Activated naive CD4-positive, alpha-beta T cell treated with Interleukin-2 at 50 U/mL for 16 hours (primary cell): ENCODE measurements at regions not wholly inside any gene's neighbourhood (a gene's known extent, or its start where the extent isn't known, plus 50 kb on each side); places are given as distances from the start of the nearest gene placed in this dataset.
"Not testable (repeated sequence)": the region's sequence is repeated elsewhere in the genome, so short reads cannot be mapped to it uniquely, and the experiment has no call there.

ENCODE experiments used
- DNase-seq: peaks from one replicate; pipeline ENCODE4 v3.0.0-alpha.2; 2020

DNA sequence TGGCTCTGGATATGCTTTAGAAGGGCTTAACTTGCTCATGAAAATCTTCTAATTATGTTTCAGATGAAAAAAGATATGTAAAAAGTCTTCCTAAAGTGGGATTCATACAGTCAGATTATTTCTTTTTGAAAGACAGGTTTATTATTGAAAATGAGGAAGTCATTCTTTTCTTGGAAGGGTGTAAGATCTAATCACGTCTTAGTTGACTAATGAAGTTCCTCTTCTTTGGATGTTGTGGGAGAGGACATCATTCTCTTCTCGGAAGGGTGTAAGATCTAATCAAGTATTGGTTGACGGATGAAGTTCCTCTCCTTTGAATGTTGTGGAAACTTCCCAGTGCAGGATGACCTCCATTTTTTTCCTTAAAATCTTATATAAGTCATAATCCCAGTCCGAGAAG lies 74.9 kb downstream of the ALG10 start:
- no peak for DNase-seq

- DNase-seq: no peak
These were observed 83.2 kb downstream of the ALG10 start for GRCh38 chr12:34105392-34105933.

DNA sequence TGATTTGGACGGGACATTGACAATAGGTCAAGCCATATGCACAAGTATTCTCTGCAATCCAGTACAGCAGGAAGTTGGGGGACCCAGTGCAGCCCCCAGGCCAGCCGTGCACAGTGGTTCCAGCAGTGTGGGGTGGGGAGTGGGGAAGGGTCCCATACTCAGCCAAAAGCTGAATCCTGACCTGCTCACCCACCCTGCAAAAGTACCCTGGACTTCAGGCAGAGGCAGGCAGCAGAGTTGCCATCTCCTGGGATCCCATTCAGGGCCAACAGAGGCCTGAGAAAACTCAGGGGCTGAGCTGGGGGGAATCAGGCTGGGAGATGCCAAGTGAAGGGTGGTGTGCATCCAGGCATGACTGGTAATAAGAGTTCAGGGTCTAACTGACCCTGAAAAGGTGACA lies 83.9 kb downstream of the ALG10 start:
- no peak for DNase-seq

DNA sequence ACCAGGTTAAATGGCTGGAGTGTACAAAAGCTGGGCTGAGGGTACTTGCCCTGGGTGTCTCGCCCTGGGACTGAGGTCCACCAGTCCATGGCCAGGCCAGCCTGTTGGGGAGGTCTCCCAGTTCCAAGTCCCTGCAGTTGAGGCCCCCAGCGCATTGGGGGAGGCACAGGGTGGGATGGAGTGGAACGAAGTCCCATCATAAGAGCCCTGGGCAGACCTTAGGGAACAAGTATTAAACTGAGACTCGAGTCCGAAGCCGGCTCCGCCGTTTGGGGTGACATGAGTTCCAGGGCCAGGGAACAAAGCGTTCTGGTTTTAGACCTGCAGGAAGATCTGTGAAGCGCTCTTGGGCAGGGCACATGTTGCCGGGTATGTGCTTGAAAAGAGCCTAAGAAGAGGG lies 84.7 kb downstream of the ALG10 start:
- DNase-seq: no peak

- no peak for DNase-seq
These were observed 85.6 kb downstream of the ALG10 start for GRCh38 chr12:34107781-34108404.

DNA sequence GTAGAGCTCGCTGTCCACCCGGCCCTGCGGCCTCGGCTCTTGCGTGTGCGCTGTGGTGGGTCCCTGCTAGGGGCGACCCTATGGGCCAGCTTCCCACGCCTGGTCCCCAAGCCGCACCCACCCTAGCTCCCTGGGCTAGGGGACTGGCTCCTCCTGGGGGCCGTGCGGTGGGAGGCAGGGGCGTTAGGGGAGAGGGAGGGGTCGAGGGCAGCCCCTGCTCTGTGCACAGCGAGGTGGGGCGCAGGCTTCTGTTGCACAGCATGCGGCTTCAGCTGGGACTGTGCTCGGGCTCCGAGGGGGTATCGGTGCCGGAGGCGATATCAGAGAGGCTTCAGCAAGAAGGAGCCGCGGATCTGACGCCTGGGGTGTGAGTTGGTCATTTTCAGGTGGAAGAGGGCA lies 86.1 kb downstream of the ALG10 start:
- no peak for DNase-seq

DNA sequence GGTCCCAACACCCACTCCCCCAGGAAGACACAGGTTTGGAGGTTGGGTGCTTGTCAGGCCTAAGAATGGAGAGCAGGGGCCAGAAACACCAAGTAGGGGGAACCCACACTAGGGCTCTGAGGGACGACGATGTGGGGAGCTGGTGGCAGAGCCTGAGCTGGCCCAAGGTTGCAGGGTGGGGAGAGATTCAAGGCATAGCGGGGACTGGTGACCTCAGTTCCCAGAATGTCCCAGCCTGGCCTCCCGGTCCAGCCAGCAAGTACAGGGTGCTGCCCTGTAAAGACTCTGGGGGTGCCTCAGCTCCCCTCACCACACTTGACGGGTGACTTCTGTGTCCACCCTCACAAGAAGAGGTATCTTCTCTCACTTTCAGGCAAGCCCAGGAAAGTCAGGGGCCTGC lies 86.7 kb downstream of the ALG10 start:
- DNase-seq: no peak

GRCh38 chr12:34109390-34109789 lies 87.1 kb downstream of the ALG10 start:
- no peak for DNase-seq

DNA sequence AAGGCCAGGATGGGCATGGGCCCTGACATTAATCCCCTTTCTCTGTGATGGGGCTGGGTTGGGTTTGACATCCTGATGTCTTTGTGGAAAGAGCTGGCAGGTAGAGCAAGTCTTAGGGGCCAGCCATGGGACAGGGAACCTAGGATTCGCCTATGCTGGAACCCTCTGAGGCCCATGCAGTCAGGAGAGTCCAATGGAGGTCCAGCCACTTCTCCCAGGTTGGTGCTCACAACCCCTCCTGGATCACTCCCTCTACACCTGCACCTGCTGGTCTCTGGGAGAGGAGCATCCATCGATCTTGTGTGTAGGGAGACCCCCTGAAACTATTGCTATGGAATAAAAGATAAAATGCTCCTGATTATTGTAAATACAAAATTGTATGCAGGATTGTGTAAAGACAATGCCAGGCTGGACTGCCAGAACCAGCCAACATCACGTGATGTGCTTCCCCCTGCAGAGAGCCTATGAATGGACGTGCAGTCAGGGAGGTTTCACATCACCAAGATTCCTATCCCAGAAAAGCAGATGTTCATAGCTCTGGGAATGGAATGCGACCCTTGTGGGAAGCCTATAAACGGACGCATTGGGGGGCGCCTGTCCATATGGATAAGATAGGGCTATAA lies 87.7 kb downstream of the ALG10 start:
- DNase-seq: not testable (repeated sequence)

DNA sequence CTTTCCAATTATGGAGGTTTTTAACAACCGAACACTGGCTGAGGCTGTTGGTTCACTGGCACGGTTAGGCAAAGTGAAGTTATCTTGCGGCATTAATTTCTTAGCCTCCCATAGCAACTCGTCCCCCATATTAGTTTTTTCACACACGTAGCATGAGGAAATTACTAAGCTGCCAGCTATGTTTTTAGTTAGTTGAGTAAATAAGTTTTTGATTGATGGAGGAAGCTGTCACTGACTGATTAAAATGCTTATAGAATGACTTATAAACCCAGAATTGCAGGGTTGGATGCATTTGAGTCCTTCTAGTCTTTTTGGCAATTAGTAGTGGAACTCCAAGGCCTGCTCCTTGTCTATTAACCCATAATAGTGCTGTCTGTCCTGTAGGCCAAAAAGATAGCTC lies 97.1 kb downstream of the ALG10 start:
- DNase-seq: no peak

GRCh38 chr12:34121360-34121759 lies 99.1 kb downstream of the ALG10 start:
- no peak for DNase-seq

- DNase-seq: peak; percentile 48
These were observed 100.8 kb downstream of the ALG10 start for GRCh38 chr12:34123092-34123491.

DNA sequence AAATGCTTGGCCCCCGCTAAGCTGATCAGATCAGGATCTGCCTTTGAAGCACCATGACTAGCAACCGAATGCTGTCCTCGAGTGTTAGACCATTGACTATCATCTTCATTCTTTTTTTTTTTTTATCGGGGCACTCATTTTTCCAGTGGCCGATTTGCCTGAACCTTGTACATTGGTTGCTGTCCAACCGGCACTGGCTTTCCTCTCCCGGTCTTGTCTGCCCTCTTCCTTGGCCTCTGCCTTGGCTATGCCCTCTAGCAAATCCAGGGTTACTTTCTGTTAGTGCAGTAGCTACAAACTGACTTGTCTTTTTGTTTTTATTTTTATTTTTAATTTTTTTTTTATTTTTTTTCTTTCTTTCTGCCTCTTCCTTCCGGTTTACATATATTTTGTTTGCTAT lies 102.3 kb downstream of the ALG10 start:
- no peak for DNase-seq

- no peak for DNase-seq
These were observed 103.9 kb downstream of the ALG10 start for GRCh38 chr12:34126239-34126641.

GRCh38 chr12:34126805-34127204 lies 104.5 kb downstream of the ALG10 start:
- DNase-seq: no peak

- DNase-seq: not testable (repeated sequence)
These were observed 105.1 kb downstream of the ALG10 start for GRCh38 chr12:34127379-34127778.

- no peak for DNase-seq
These were observed 120.1 kb downstream of the ALG10 start for GRCh38 chr12:34142430-34142829.

DNA sequence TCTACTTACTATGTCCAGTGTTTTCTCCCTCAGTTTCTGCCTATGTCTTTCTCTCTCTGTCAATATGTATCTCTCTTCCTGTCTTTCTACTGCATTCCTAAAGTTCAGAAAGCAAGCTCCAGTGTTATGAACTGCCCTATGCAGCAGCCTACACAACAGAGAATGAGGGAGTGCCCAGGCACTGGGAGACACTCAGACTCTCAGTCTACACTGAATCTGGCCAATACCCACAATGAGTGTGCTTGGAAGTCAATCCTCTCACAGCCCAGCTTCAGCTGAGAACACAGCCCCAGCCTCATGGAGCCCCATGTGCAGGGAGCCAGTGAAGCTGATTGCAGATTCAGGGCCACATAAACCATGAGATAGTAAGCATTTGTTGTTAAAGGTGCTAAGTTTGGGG lies 128.7 kb downstream of the ALG10 start:
- no peak for DNase-seq

GRCh38 chr12:34163443-34163842 lies 141.1 kb downstream of the ALG10 start:
- DNase-seq: no peak

DNA sequence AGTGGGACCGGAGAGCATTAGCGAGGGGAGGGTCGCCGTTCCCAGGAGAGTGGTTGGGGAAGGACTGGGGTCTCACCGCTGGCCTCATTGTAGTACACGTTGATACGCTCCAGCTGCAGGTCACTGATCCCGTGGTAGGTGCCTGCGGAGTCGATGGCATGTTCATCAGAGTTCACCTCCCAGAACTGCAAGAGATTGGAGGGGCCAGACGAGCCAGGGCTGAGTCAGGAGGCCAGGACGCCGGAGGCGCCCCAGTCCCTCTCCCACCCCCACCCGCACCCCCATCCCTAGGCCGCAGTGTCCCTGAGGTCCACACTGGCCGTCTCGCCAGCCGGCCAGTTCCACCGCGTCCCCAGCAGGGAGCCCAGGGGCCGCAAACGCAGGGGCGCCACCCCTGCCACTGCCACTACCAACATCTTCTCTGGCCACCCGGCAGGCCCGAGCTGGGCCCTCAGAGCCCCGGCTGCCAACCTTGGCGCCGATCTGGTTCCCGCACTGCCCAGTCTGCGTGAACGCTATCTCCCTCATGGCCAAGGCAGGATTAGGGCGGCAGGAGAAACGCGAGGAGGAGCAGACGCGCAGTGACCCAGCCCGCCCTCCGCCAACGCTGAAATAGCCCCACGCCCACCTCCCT lies 144.2 kb downstream of the ALG10 start:
- no peak for DNase-seq

DNA sequence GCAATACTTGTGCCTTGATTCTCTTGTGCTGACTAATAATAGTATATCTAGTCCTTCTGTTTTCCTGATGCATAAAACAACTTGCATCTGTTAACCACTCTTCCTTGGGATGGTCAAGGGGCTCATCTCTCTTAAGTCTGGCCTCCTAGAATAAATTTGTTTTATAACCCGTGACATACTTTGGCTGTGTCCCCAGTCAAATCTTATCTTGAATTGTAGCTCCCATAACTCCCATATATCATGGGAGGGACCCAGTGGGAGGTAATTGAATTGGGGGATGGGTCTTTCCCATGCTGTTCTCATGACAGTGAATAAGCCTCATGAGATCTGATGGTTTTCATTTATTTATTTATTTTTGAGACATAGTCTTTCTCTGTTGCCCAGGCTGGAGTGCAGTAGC lies 146.2 kb downstream of the ALG10 start:
- not testable (repeated sequence) for DNase-seq

DNA sequence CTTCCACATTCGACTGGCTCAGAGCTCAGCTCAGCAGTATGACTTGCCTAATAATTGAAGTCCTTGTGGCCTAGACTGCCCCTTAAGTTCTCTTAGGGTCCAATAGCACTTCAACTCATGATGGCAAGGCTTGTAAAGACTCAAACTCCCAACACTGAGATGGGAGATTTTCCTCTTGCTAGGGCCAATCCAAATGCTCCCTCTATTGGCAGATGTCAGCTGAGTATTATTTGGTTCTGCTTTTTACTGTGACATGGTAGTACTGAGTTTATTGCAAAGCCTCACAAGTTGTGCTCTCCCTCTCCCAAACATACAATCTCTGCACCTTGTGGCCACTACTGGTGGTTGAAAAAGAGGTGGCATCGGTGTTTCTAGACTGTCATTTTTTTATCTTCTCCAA lies 164.2 kb downstream of the ALG10 start:
- DNase-seq: no peak

DNA sequence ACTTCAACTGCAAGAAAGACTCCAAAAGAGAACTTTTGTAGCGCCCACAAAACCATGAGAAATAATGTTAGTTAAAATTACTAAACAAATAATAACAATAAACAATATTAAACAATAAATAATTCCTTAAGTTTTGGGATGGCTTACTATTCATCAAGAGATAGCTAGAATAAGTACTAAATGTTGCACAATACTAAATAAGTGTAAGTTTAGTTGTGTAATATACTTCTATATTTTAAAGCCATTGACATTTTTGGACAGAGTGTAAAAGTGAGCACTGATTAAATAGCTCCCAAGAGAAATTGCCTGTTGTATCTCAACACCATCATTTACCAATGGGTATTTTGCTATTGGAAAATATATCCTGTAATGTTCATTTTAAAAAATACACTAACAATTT lies 166.7 kb downstream of the ALG10 start:
- DNase-seq: no peak

DNA sequence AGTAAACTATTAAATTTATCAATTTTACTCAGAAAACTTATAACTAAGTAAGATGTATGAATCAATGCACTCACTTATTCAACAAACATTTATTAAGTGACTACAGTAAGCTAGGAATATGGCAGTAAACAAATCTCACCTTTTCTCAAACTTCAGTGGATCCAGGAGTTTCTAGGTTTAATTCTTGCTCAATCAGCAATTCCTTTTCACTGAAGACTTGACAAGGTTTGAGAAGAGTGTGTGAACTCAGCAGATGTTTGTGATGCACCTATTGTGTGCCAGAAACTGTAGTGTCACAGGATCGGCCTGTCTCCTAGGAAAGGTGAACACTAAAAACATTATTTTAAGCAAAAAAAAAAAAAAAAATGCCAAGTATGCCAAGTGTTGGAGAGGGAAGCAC lies 167.8 kb downstream of the ALG10 start:
- DNase-seq: no peak
